ENCODE measurements at regions not wholly inside any gene's neighbourhood (a gene's known extent, or its start where the extent isn't known, plus 50 kb on each side); places are given as distances from the start of the nearest gene placed in this dataset.

- no peak for DNase-seq (ENCODE audit: low read depth in 1 of 2, low spot score in 2 of 2)
- no peak overlapping the region for H4K5ac ChIP-seq (ENCODE audit: insufficient read length, low read depth, low read length)
- no peak overlapping the region for H3K27ac ChIP-seq (ENCODE audit: low read depth, low read length)
- peak overlapping the region; percentile 15; the same call in 1 of the 2 replicates for H3K18ac ChIP-seq (ENCODE audit: extremely low read depth, low read length)
- no peaks in the 10 kb centered on the region for H3K23me2 ChIP-seq (ENCODE audit: low read depth, low read length)
- H4K91ac ChIP-seq (replicated peaks; ENCODE audit: insufficient read length, low read length), result peak overlapping the region; percentile 47
- H3K4ac ChIP-seq (replicated peaks; ENCODE audit: insufficient read length, low read depth, low read length), result peak overlapping the region; percentile 72
- H3K36me3 ChIP-seq (ENCODE audit: control insufficient read depth in 2 of 4, insufficient read depth in 4 of 4, low read length in 3 of 4), result no peaks in the 10 kb centered on the region
- H2BK20ac ChIP-seq (ENCODE audit: low read length), result no peak overlapping the region
- no peak overlapping the region for H2AFZ ChIP-seq (ENCODE audit: low read length)
- H3K9ac ChIP-seq (replicated peaks in 1 of 4; ENCODE audit: extremely low read depth in 1 of 4, low read depth in 3 of 4, low read length in 3 of 4), result no peak overlapping the region
- FAIRE-seq, result no peak
- 60% methylated on average over 10 of the region's 17 CpGs; no CpG with 5 or more reads in 1 of the 2 experiments for WGBS, 2 experiments (ENCODE audit: extremely low coverage in 1 of 2, insufficient coverage in 1 of 2, insufficient read length in 1 of 2, insufficient replicate concordance in 2 of 2, low coverage in 1 of 2, low lambda C conversion rate in 2 of 2, missing lambda C conversion rate in 1 of 2)
- peak overlapping the region; percentile 52; the same call in 1 of the 2 replicates for H2BK5ac ChIP-seq (ENCODE audit: low read depth, low read length)
- H2BK15ac ChIP-seq (ENCODE audit: low read length), result no peak overlapping the region
- H3K23ac ChIP-seq (ENCODE audit: insufficient read length), result no peak overlapping the region
- H3K14ac ChIP-seq (ENCODE audit: insufficient read length), result no peak overlapping the region
- H3K9me3 ChIP-seq (ENCODE audit: insufficient read depth in 2 of 2, low read depth in 1 of 2, low read length in 1 of 2), result no peaks in the 10 kb centered on the region
- CTCF ChIA-PET (ENCODE audit: partially characterized antibody), result interaction anchor here (0.6 to 39.2 kb wide), 4 partner anchors 10 to 963 kb away, joined by 3 to 512 read pairs (median 258); no protein-coding TSS in a partner anchor
- POLR2A ChIA-PET (ENCODE audit: partially characterized antibody), result interaction anchor here (1.5 to 3.5 kb wide), 4 partner anchors 11 to 33 kb away, joined by 4 to 16 read pairs (median 8); no protein-coding TSS in a partner anchor
- no peak overlapping the region for H2BK12ac ChIP-seq (ENCODE audit: low read depth, low read length)
- H3K79me1 ChIP-seq (ENCODE audit: low read depth, low read length), result peaks cover 19% of the 10 kb centered on the region
- H3K56ac ChIP-seq (replicated peaks; ENCODE audit: insufficient read length, low read depth, low read length), result no peak overlapping the region
- H2AK5ac ChIP-seq (ENCODE audit: low read depth, low read length), result peak overlapping the region; percentile 8; the same call in 1 of the 2 replicates
- peaks cover 7 to 43% (median 34%) of the 10 kb centered on the region in 4 experiments for H3K4me1 ChIP-seq (replicated peaks in 1 of 4; ENCODE audit: control insufficient read depth in 3 of 4, insufficient read depth in 4 of 4, low read length in 3 of 4)
- no peak overlapping the region for H3K4me3 ChIP-seq (ENCODE audit: extremely low read depth in 1 of 4, insufficient read depth in 2 of 4, low read depth in 3 of 4, low read length in 4 of 4)
- H4K20me1 ChIP-seq (replicated peaks in 1 of 2; ENCODE audit: control insufficient read depth in 1 of 2, insufficient read depth in 2 of 2, low read length in 2 of 2), result peaks cover 14 to 21% of the 10 kb centered on the region in 2 experiments
- peak overlapping the region; percentile 9 to 39; a peak in 2 of 4 replicates for H3K4me2 ChIP-seq (ENCODE audit: insufficient read depth in 1 of 2, low read depth in 2 of 2, low read length in 2 of 2)
- peaks cover 0 to 62% of the 10 kb centered on the region in 2 experiments; a peak in 2 of 4 replicates for H3K79me2 ChIP-seq (ENCODE audit: control insufficient read depth in 1 of 2, insufficient read depth in 2 of 2, low read length in 2 of 2)
- H2BK120ac ChIP-seq (replicated peaks; ENCODE audit: low read depth, low read length), result no peak overlapping the region
- no peaks in the 10 kb centered on the region for H3K27me3 ChIP-seq (replicated peaks in 1 of 4; ENCODE audit: control insufficient read depth in 3 of 4, extremely low read depth in 1 of 4, insufficient read depth in 3 of 4, low read length in 3 of 4)
- H4K8ac ChIP-seq (ENCODE audit: extremely low read depth, insufficient read depth, low read length), result peak overlapping the region; percentile 36; the same call in 1 of the 2 replicates
- TF ChIP-seq TAF1 (IDR thresholded peaks at IDR 0.05; ENCODE audit: low read depth, low read length) (no peak), SRF (IDR thresholded peaks at IDR 0.05; ENCODE audit: low read depth, low read length) (no peak), SP1 (IDR thresholded peaks at IDR 0.05; ENCODE audit: low read depth, low read length) (no peak), POLR2AphosphoS5 (IDR thresholded peaks at IDR 0.05; ENCODE audit: low read depth, low read length) (no peak)
Measured at GRCh38 chr17:77419095-77419494, 278.3 kb downstream of the SEC14L1 start.
